ENCODE measurements at regions not wholly inside any gene's neighbourhood (a gene's known extent, or its start where the extent isn't known, plus 50 kb on each side); places are given as distances from the start of the nearest gene placed in this dataset.

DNA sequence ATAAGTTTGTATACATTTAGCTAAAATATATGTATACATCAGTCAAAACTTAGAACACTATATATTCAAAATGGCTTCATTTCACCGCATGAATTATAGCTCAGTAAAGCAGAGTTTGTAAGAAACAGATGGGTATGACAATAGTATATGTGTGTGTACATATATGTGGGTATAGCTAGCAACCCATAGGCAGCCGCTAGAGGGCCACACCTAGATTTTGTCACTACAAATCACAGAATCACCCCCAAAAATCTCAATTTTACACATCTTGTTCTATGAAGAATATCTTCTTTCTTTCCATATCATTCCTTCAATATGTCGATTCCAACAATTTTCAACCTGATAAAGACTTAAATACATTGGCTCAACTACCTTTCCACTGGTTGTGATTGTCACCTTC is 357.8 kb upstream of the CCNG1 start:
- Histone ChIP-seq H4K5ac (ENCODE audit: low read depth, low read length) (no peak overlapping the region), H3K9ac (ENCODE audit: low read depth, low read length) (no peak overlapping the region), H3K9me1 (ENCODE audit: insufficient read depth, low read length) (no peaks in the 10 kb centered on the region), H3K27me3 (ENCODE audit: control insufficient read depth, insufficient read depth, low read length) (no peaks in the 10 kb centered on the region), H3K4me3 (ENCODE audit: insufficient read depth, low read depth, low read length) (no peak overlapping the region), H3K23ac (ENCODE audit: low read depth, low read length) (no peak overlapping the region), H3K4me2 (ENCODE audit: low read depth, low read length) (no peak overlapping the region), H2AFZ (replicated peaks; ENCODE audit: low read length, poor library complexity) (no peak overlapping the region), H2BK15ac (ENCODE audit: low read depth, low read length) (no peak overlapping the region), H3K27ac (ENCODE audit: insufficient read depth, low read length) (no peak overlapping the region), H3K79me1 (ENCODE audit: low read depth in 1 of 2, low read length in 2 of 2) (no peaks in the 10 kb centered on the region), H4K91ac (ENCODE audit: insufficient read depth, low read depth, low read length) (no peak overlapping the region), H3K9me3 (ENCODE audit: control insufficient read depth, insufficient read depth, low read length) (no peaks in the 10 kb centered on the region), H3K56ac (ENCODE audit: extremely low read depth, insufficient read depth, low read length) (no peak overlapping the region), H3K4me1 (ENCODE audit: control insufficient read depth, insufficient read depth, low read length) (no peaks in the 10 kb centered on the region), H3K36me3 (ENCODE audit: control insufficient read depth, insufficient read depth, low read length) (no peaks in the 10 kb centered on the region), H2BK20ac (ENCODE audit: low read depth, low read length) (no peak overlapping the region), H2AK5ac (ENCODE audit: low read depth, low read length) (no peak overlapping the region), H3K4ac (ENCODE audit: low read depth, low read length) (no peak overlapping the region), H4K20me1 (ENCODE audit: insufficient read depth, low read length) (no peaks in the 10 kb centered on the region), H3K18ac (ENCODE audit: low read depth, low read length) (no peak overlapping the region), H3K14ac (replicated peaks; ENCODE audit: low read depth, low read length) (no peak overlapping the region), H2BK120ac (ENCODE audit: low read depth, low read length) (no peak overlapping the region), H2AK9ac (replicated peaks; ENCODE audit: low read depth, low read length, poor library complexity) (no peak overlapping the region), H4K8ac (ENCODE audit: low read depth in 2 of 2, low read length in 2 of 2) (no peak overlapping the region), H2BK5ac (ENCODE audit: low read depth, low read length, poor library complexity, severe bottlenecking) (no peak overlapping the region)
- no TSS peak for BruUV-seq (replicated peaks)
- ATAC-seq (ENCODE audit: low read depth) = no peak
- no CpG with 5 or more reads among the region's 3 CpGs for WGBS, 2 experiments (ENCODE audit: extremely low coverage in 2 of 2, insufficient read length in 1 of 2)
- intact Hi-C loops (cut with micrococcal nuclease) (no loop called here), in situ Hi-C loops (cut with MboI; ENCODE audit: low sequenced_read_pairs) (no loop called here), dilution Hi-C loops (cut with HindIII; ENCODE audit: low sequenced_read_pairs, unreplicated experiment) (no loop called here)
- no peak for DNase-seq
- POLR2A ChIA-PET (ENCODE audit: unreplicated experiment) = no interaction called here
- no peak for TF ChIP-seq FOS (IDR thresholded peaks at IDR 0.05; ENCODE audit: low read depth, low read length)
- TF ChIP-seq CEBPB (IDR thresholded peaks at IDR 0.05; ENCODE audit: low read depth, low read length) = no peak
- no peak for TF ChIP-seq CHD1 (IDR thresholded peaks at IDR 0.05; ENCODE audit: low read depth, low read length)
- TF ChIP-seq RCOR1 (IDR thresholded peaks at IDR 0.05; ENCODE audit: insufficient replicate concordance, low read length) = no peak
- TF ChIP-seq NFE2L2 (IDR thresholded peaks at IDR 0.05; ENCODE audit: low read depth, low read length) = no peak
- no peak for TF ChIP-seq BHLHE40 (IDR thresholded peaks at IDR 0.05; ENCODE audit: low read depth, low read length)
- no peak for TF ChIP-seq RAD21 (IDR thresholded peaks at IDR 0.05; ENCODE audit: low read length)
- TF ChIP-seq MXI1 (IDR thresholded peaks at IDR 0.05; ENCODE audit: borderline replicate concordance, low read depth, low read length) = no peak
- TF ChIP-seq MAZ (IDR thresholded peaks at IDR 0.05; ENCODE audit: borderline replicate concordance, low read depth, low read length) = no peak
- TF ChIP-seq, protein P1, sequence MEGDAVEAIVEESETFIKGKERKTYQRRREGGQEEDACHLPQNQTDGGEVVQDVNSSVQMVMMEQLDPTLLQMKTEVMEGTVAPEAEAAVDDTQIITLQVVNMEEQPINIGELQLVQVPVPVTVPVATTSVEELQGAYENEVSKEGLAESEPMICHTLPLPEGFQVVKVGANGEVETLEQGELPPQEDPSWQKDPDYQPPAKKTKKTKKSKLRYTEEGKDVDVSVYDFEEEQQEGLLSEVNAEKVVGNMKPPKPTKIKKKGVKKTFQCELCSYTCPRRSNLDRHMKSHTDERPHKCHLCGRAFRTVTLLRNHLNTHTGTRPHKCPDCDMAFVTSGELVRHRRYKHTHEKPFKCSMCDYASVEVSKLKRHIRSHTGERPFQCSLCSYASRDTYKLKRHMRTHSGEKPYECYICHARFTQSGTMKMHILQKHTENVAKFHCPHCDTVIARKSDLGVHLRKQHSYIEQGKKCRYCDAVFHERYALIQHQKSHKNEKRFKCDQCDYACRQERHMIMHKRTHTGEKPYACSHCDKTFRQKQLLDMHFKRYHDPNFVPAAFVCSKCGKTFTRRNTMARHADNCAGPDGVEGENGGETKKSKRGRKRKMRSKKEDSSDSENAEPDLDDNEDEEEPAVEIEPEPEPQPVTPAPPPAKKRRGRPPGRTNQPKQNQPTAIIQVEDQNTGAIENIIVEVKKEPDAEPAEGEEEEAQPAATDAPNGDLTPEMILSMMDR (conservative IDR thresholded peaks at IDR 0.05; ENCODE audit: low read depth, low read length) = no peak
- TF ChIP-seq POLR2A (IDR thresholded peaks at IDR 0.05; ENCODE audit: low read depth, low read length) = no peak
- no peak for TF ChIP-seq SMC3 (IDR thresholded peaks at IDR 0.05; ENCODE audit: low read depth, low read length)
- TF ChIP-seq MAFK (IDR thresholded peaks at IDR 0.05; ENCODE audit: low read depth, low read length) = no peak
- TF ChIP-seq, protein P2, sequence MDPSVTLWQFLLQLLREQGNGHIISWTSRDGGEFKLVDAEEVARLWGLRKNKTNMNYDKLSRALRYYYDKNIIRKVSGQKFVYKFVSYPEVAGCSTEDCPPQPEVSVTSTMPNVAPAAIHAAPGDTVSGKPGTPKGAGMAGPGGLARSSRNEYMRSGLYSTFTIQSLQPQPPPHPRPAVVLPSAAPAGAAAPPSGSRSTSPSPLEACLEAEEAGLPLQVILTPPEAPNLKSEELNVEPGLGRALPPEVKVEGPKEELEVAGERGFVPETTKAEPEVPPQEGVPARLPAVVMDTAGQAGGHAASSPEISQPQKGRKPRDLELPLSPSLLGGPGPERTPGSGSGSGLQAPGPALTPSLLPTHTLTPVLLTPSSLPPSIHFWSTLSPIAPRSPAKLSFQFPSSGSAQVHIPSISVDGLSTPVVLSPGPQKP (IDR thresholded peaks at IDR 0.05; ENCODE audit: borderline replicate concordance, low read depth, low read length) = no peak
- TF ChIP-seq RFX5 (IDR thresholded peaks at IDR 0.05; ENCODE audit: low read depth, low read length) = no peak
- TF ChIP-seq, protein P3, sequence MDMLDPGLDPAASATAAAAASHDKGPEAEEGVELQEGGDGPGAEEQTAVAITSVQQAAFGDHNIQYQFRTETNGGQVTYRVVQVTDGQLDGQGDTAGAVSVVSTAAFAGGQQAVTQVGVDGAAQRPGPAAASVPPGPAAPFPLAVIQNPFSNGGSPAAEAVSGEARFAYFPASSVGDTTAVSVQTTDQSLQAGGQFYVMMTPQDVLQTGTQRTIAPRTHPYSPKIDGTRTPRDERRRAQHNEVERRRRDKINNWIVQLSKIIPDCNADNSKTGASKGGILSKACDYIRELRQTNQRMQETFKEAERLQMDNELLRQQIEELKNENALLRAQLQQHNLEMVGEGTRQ (IDR thresholded peaks at IDR 0.05; ENCODE audit: low read depth, low read length) = no peak
- CTCF ChIA-PET = no interaction called here

All from IMR-90 (cell line).